Activated CD4-positive, alpha-beta T cell treated with anti-CD3 and anti-CD28 coated beads for 36 hours (primary cell): ENCODE measurements at regions not wholly inside any gene's neighbourhood (a gene's known extent, or its start where the extent isn't known, plus 50 kb on each side); places are given as distances from the start of the nearest gene placed in this dataset.
"Not testable (repeated sequence)": the region's sequence is repeated elsewhere in the genome, so short reads cannot be mapped to it uniquely, and the experiment has no call there.

ENCODE experiments used
- ATAC-seq: fragments of 200-7000 bp; cut with Tn5 transposase; one replicate; pipeline ENCODE4 v1.10.0; 2021; ENCODE audit warnings: mild to moderate bottlenecking, moderate library complexity
- CTCF ChIA-PET: fragments of 350-600 bp; sonication (Branson Sonifier 250); formaldehyde crosslinking; loops from one replicate; lab custom pipeline; 2021; ENCODE audit warnings: antibody characterized with exemption; lab: Charles Lee
- POLR2A ChIA-PET: fragments of 350-600 bp; sonication (Branson Sonifier 250); formaldehyde crosslinking; loops from one replicate; lab custom pipeline; 2021; ENCODE audit warnings: antibody characterized with exemption, inconsistent platforms; lab: Charles Lee
- DNase-seq: peaks from one replicate; pipeline ENCODE4 v3.0.0-alpha.2; 2020
- H3K27ac Mint-ChIP-seq: one replicate; pipeline ENCODE4 v1.8.0; 2021; ENCODE audit warnings: mixed read lengths
- H3K27me3 Mint-ChIP-seq: one replicate; pipeline ENCODE4 v1.8.0; 2021; ENCODE audit warnings: mixed read lengths
- H3K36me3 Mint-ChIP-seq: one replicate; pipeline ENCODE4 v1.8.0; 2021; ENCODE audit warnings: low read depth, mixed read lengths
- H3K4me1 Mint-ChIP-seq: one replicate; pipeline ENCODE4 v1.8.0; 2021; ENCODE audit warnings: mixed read lengths
- H3K4me3 Mint-ChIP-seq: one replicate; pipeline ENCODE4 v1.8.0; 2021; ENCODE audit warnings: mild to moderate bottlenecking, moderate library complexity, mixed read lengths
- H3K9me3 Mint-ChIP-seq: one replicate; pipeline ENCODE4 v1.8.0; 2021; ENCODE audit warnings: low read depth, mixed read lengths
- intact Hi-C, 2 experiments: fragments of 100-400 bp; cut with DNase I in 1 of 2; cut with micrococcal nuclease in 1 of 2; formaldehyde crosslinking; loops; one replicate each; pipeline versions ENCODE4 v1.14.2 to v1.15.1; 2022 to 2024; cut with DNase I, micrococcal nuclease

DNA sequence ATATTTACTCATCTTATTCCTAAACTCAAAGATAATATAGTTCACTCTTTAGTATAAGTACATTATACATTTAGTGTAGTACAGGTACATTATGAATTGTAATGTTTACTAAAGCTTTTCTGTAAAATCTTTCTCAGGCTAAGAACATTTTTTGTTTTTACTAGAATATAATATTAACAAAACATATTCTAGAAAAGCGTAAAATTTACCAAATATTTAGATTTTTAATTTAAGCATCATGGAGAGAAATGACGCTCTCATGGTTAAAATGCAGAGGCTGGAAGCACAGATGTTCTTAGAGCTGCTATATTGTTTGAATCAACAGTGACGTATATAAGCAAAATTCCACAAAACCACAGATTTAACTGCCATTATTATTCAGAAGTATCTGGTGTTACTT, 54.7 kb upstream of the NBPF15 start:
- ATAC-seq, H3K27me3 Mint-ChIP-seq, H3K4me3 Mint-ChIP-seq, H3K4me1 Mint-ChIP-seq, DNase-seq, intact Hi-C loops, H3K27ac Mint-ChIP-seq, H3K9me3 Mint-ChIP-seq, CTCF ChIA-PET, H3K36me3 Mint-ChIP-seq, POLR2A ChIA-PET: not testable (repeated sequence)

DNA sequence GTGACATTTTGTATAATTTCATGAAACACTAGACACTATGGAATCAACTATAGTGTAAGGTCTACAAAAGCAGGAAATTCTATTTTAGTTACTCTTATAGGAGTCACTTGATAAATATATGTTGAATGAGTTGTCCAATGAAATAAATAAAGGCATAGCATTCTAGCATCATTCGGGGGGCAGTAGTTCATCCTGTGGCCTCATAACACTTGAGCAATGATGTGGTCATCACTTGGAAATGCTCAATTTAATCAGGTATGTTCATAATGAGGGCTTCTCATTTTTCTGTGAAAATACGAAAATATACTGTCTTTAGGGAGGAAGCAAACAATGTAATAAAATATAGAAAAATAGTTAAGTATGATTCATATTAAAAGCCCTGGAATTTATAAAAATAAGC, 55.4 kb upstream of the NBPF15 start:
- intact Hi-C loops, ATAC-seq, DNase-seq, H3K4me1 Mint-ChIP-seq, H3K27ac Mint-ChIP-seq, H3K27me3 Mint-ChIP-seq, CTCF ChIA-PET, H3K9me3 Mint-ChIP-seq, POLR2A ChIA-PET, H3K4me3 Mint-ChIP-seq, H3K36me3 Mint-ChIP-seq: not testable (repeated sequence)

DNA sequence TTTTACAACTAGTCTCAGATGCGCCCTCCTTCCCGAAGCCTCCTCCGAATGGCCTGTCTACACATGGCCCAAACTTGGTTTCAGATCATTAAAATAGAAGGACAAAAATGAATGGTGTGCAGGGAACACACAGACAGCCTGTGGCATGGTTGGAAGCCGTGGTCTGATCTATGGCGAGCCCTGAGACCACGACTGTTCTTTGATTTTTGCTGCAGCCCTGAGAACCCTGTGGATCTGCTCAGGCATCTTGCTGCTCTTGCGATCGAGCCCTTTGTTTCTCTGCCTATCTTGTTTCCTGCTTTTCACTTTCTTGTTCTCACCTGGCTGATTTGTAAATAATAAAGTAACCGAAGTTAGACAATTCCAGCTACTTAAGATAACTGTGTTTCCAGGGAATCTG, 57.0 kb upstream of the NBPF15 start:
- H3K36me3 Mint-ChIP-seq, H3K4me3 Mint-ChIP-seq, H3K27me3 Mint-ChIP-seq, CTCF ChIA-PET, intact Hi-C loops, H3K9me3 Mint-ChIP-seq, H3K4me1 Mint-ChIP-seq, ATAC-seq, DNase-seq, POLR2A ChIA-PET, H3K27ac Mint-ChIP-seq: not testable (repeated sequence)

DNA sequence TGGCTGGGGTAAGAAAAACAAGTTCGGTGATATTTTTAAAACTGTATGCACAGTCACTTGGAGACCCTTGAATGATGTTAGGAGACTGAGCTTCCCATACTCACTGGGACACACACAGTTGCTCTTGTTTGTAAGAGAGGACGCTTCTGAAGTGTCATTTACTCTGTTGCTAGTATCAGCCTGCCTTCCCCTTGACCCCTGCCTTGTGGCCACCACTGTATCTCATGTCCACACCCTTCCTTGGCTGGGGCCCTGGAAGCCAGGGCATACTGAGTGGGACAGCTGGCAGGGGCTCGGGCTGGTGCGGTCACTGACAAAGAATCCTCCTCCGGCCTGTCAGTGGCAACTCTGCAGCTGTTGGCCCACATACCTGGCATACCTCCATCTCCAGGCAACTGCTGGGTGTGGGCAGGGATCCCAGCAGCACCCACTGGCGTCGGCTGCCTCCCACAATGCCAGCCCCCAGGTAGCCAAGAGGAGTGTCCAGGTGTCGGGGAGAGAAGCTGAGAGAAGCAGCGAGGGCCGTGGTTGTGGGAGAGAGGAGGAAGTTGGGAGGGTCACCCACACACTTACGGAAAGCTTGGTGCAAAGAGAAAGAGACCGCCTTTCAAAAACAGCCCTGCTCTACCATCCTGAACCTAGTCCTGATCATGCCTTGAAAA, 58.2 kb upstream of the NBPF15 start:
- H3K4me3 Mint-ChIP-seq, intact Hi-C loops, H3K9me3 Mint-ChIP-seq, H3K27ac Mint-ChIP-seq, H3K36me3 Mint-ChIP-seq, CTCF ChIA-PET, ATAC-seq, DNase-seq, POLR2A ChIA-PET, H3K27me3 Mint-ChIP-seq: not testable (repeated sequence)
- H3K4me1 Mint-ChIP-seq: peaks cover 12% of the 10 kb centered on the region

DNA sequence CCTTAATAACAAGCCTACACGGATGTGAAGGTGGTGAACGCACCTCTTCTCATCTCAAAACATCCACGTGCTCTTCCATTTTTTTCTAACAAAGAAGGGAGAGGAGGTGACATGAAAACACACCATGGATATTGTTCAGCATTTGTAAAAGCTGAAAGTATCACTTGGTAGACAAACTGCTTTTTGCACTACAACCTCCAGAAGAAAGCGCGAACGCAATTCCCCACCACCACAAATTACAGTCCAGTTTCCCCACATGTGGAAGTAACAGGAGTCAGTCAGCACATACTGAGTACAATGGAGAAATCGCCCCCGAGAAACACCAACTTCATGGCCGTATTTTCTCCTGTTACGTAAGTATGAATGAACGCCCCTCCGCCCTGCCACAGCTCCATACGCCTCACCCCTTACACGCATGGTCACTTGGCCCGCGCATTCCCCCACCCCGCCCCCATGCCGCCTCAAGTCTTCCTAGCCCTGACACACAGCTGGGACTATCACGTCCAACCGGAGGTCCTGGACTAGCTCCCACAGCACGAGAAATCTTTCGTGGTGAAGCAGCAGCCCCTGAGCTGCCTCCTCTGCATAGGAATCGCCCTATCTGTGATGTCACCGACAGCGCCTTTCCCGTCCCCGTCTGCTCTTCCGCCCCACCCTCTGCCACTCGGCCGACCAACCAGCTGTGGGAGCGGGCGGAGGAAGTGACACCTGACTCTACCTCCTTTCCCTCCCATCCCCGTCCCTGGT, 62.4 kb upstream of the NBPF15 start:
- peak overlapping the region; percentile 97 for H3K27ac Mint-ChIP-seq
- H3K4me3 Mint-ChIP-seq: peak overlapping the region; percentile 64
- H3K4me1 Mint-ChIP-seq, CTCF ChIA-PET, H3K36me3 Mint-ChIP-seq, H3K9me3 Mint-ChIP-seq, H3K27me3 Mint-ChIP-seq, intact Hi-C loops: not testable (repeated sequence)
- POLR2A ChIA-PET: interaction anchor here (1.1 to 1.3 kb wide), 3 partner anchors 22 to 757 kb away, joined by 4 to 9 read pairs (median 5); no protein-coding TSS in a partner anchor
- ATAC-seq (peak; percentile 87), DNase-seq (peak; percentile 84)

DNA sequence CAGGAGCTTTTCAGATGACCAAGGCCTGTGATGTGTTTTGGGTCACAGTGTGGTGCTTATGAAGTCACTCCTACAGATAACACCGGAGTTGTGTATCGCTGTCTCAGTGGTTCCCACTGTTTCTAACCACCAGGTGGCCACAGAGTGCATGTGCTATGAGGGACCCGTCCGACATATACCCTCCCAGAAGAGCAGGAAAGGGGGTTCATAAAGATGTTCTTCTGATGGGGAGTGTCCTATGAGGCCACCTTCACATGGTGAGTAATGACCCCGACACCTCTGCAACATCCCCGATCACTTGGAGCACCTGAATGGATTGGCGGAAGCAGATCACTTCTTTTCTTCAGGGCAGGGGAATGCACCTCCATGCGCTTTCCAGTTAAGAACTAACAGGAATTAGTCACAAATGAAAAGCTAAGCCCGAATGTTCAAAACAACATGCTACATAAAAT, 60.5 kb upstream of the PPIAL4F start:
- ATAC-seq: peak; percentile 80
- peaks cover 25% of the 10 kb centered on the region for H3K4me1 Mint-ChIP-seq
- H3K9me3 Mint-ChIP-seq, H3K36me3 Mint-ChIP-seq, POLR2A ChIA-PET, H3K27me3 Mint-ChIP-seq, H3K4me3 Mint-ChIP-seq, intact Hi-C loops, CTCF ChIA-PET: not testable (repeated sequence)
- H3K27ac Mint-ChIP-seq: peak overlapping the region; percentile 81
- DNase-seq: peak; percentile 38

DNA sequence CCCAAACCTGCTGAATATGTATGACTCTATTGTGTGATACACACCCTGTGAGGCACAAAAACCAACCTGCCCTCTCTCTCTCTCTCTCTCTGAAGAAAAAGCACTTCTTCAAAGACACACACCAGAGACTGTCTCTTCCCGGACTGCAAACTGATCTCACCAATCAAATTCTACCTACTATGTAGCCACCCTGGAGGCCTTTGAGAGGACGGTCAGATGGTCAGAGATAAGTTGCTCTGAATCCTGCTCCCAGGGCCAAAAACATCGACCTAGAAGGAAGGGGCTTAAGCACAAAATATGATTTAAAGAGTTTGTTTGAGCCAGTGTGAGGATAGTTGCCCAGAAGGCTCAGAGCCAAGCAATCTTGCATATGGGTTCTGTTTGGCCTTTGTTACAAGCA, 59.2 kb upstream of the PPIAL4F start:
- H3K4me3 Mint-ChIP-seq, ATAC-seq, CTCF ChIA-PET, intact Hi-C loops, DNase-seq, H3K27me3 Mint-ChIP-seq, H3K9me3 Mint-ChIP-seq, H3K36me3 Mint-ChIP-seq, POLR2A ChIA-PET: not testable (repeated sequence)
- Mint-ChIP-seq H3K27ac (peak overlapping the region; percentile 90), H3K4me1 (peaks cover 25% of the 10 kb centered on the region)

DNA sequence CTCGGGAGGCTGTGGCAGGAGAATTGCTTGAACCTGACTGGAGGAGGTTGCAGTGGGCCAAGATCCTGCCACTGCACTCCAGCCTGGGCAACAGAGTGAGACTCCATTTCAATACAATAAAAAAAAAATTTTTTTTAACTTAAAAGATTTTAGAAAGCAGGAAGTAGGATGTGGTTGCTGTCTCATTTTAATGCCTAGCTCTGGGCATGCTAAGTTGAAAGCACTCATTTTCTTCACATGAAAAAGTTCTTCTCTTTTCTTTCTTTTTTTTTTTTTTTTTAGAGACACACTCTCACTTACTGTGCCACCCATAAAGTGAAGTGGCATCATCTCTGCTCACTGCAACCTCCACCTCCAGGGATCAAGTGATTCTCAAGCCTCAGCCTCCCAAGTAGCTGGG, 58.4 kb upstream of the PPIAL4F start:
- intact Hi-C loops, H3K9me3 Mint-ChIP-seq, POLR2A ChIA-PET, H3K27me3 Mint-ChIP-seq, CTCF ChIA-PET, H3K36me3 Mint-ChIP-seq, H3K4me3 Mint-ChIP-seq, DNase-seq: not testable (repeated sequence)
- Mint-ChIP-seq H3K27ac (peak overlapping the region; percentile 74), H3K4me1 (peaks cover 25% of the 10 kb centered on the region)
- peak; percentile 72 for ATAC-seq

DNA sequence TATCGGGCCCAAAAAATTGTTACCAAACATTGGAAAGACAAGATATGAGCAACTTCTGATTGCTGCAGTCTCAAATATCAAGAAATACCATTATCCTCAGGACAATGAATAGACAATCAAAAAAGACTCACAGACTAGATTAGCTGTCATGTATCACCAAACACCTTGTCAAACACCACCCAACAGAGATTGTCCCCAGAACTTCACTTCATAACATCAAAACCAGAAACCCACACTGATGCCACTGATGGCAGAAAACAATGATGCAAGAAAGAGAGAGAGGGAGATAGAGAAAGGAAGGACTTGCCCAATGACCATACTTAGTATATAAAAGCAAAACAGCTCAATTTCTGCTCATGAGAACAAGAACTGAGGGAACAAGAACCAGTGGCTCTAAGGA, 56.0 kb upstream of the PPIAL4F start:
- H3K4me1 Mint-ChIP-seq: peaks cover 24% of the 10 kb centered on the region
- H3K9me3 Mint-ChIP-seq, H3K27me3 Mint-ChIP-seq, H3K4me3 Mint-ChIP-seq, H3K36me3 Mint-ChIP-seq, POLR2A ChIA-PET, DNase-seq, intact Hi-C loops, H3K27ac Mint-ChIP-seq, CTCF ChIA-PET, ATAC-seq: not testable (repeated sequence)

DNA sequence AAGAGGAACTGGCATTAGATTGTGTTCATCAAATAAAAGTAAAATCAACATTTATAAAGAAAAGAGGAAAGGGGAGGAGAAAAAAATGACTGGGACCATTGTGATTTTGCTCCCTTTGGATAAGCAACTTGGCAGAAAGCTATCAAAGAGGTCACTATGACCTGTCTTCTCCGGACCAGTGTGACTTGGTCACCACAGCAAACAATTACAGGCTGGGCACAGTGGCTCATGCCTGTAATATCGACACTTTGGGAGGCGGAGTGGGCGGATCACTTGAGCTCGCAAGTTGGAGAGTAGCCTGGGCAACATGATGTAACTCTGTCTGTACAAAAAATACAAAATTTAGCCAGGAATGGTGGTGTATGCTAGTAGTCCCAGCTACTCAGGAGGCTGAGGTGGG, 55.5 kb upstream of the PPIAL4F start:
- intact Hi-C loops, POLR2A ChIA-PET, CTCF ChIA-PET, ATAC-seq, H3K27ac Mint-ChIP-seq, H3K4me3 Mint-ChIP-seq, H3K9me3 Mint-ChIP-seq, H3K36me3 Mint-ChIP-seq, H3K27me3 Mint-ChIP-seq, DNase-seq: not testable (repeated sequence)
- peaks cover 20% of the 10 kb centered on the region for H3K4me1 Mint-ChIP-seq

DNA sequence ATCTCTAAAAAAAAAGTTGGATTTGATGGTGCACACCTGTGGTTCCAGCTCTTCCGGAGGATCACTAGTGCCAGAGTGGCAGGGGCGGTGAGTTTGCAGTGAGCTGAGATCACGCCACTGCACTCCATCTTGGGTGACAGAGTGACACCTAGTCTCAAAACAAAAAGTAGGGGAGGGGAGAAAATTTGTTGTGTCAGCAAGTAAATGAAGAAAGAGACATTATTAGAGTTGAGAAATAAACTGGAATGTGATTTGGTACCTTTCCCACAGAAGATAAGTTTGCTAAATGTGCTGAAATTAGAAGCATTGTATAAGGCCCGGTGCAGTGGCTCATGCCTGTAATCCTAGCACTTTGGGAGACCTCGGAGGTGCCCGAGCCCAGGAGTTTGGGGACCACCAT, 54.0 kb upstream of the PPIAL4F start:
- CTCF ChIA-PET, H3K4me1 Mint-ChIP-seq, H3K36me3 Mint-ChIP-seq, POLR2A ChIA-PET, H3K27ac Mint-ChIP-seq, ATAC-seq, H3K4me3 Mint-ChIP-seq, DNase-seq, H3K27me3 Mint-ChIP-seq, H3K9me3 Mint-ChIP-seq, intact Hi-C loops: not testable (repeated sequence)
